ENCODE measurements at regions not wholly inside any gene's neighbourhood (a gene's known extent, or its start where the extent isn't known, plus 50 kb on each side); places are given as distances from the start of the nearest gene placed in this dataset.

- no peak for DNase-seq (ENCODE audit: low spot score)
- H3K4me3 ChIP-seq, result no peak overlapping the region
- H3K27ac ChIP-seq, result no peak overlapping the region
- TF ChIP-seq CTCF (IDR thresholded peaks at IDR 0.05), result no peak
These were observed 462.0 kb upstream of the SYT1 start for GRCh38 chr12:78402366-78403134.

GRCh38 chr12:78403136-78403535 lies 461.4 kb upstream of the SYT1 start:
- H3K4me3 ChIP-seq, result no peak overlapping the region
- TF ChIP-seq CTCF (IDR thresholded peaks at IDR 0.05), result no peak
- DNase-seq (ENCODE audit: low spot score), result no peak
- H3K27ac ChIP-seq, result no peak overlapping the region

GRCh38 chr12:78403681-78404080 lies 460.9 kb upstream of the SYT1 start:
- Histone ChIP-seq H3K4me3 (no peak overlapping the region), H3K27ac (no peak overlapping the region)
- DNase-seq (ENCODE audit: low spot score), result no peak
- no peak for TF ChIP-seq CTCF (IDR thresholded peaks at IDR 0.05)

GRCh38 chr12:78406213-78406612 lies 458.4 kb upstream of the SYT1 start:
- DNase-seq (ENCODE audit: low spot score), result no peak
- no peak overlapping the region for H3K27ac ChIP-seq
- no peak overlapping the region for H3K4me3 ChIP-seq
- TF ChIP-seq CTCF (IDR thresholded peaks at IDR 0.05), result no peak

- Histone ChIP-seq H3K27ac (no peak overlapping the region), H3K4me3 (no peak overlapping the region)
- no peak for DNase-seq (ENCODE audit: low spot score)
- no peak for TF ChIP-seq CTCF (IDR thresholded peaks at IDR 0.05)
These were observed 457.7 kb upstream of the SYT1 start for GRCh38 chr12:78406828-78407227.

GRCh38 chr12:78407722-78408121 lies 456.9 kb upstream of the SYT1 start:
- H3K4me3 ChIP-seq, result no peak overlapping the region
- TF ChIP-seq CTCF (IDR thresholded peaks at IDR 0.05), result no peak
- no peak for DNase-seq (ENCODE audit: low spot score)
- H3K27ac ChIP-seq, result no peak overlapping the region

GRCh38 chr12:78414071-78414470 lies 450.5 kb upstream of the SYT1 start:
- TF ChIP-seq CTCF (IDR thresholded peaks at IDR 0.05), result no peak
- no peak overlapping the region for H3K27ac ChIP-seq
- DNase-seq (ENCODE audit: low spot score), result no peak
- H3K4me3 ChIP-seq, result no peak overlapping the region
